H1 (cell line): ENCODE measurements at regions not wholly inside any gene's neighbourhood (a gene's known extent, or its start where the extent isn't known, plus 50 kb on each side); places are given as distances from the start of the nearest gene placed in this dataset.
A peak's percentile ranks its signal among the peaks of the same experiment; 100 is the strongest.

ENCODE experiments used
- CTCF ChIA-PET: fragments of 300-600 bp; sonication (Branson Sonifier 250); formaldehyde crosslinking; loops from one replicate; lab custom pipeline; 2021; ENCODE audit not compliant: partially characterized antibody; lab: Charles Lee
- POLR2A ChIA-PET: fragments of 300-600 bp; sonication (Branson Sonifier 250); formaldehyde crosslinking; loops from one replicate; lab custom pipeline; 2021; ENCODE audit warnings: inconsistent platforms; ENCODE audit not compliant: partially characterized antibody; lab: Charles Lee
- DNase-seq, 2 experiments: peaks; one replicate each; pipeline versions ENCODE4 v3.0.0 to v3.0.0-alpha.2; 2010 to 2022; ENCODE audit warnings: low spot score in 2 of 2, low read depth in 1 of 2, mixed read lengths in 1 of 2
- FAIRE-seq: peaks from 2 replicates; lab custom pipeline; 2011; peaks lifted over from hg19 to GRCh38; lab: Jason Lieb, UNC
- H2AFZ ChIP-seq: 2 replicates; pipeline ENCODE4 v1.8.1; 2012; ENCODE audit warnings: low read length, inconsistent platforms
- H2AK5ac ChIP-seq: 2 replicates; pipeline ENCODE4 v1.6.1; 2013; ENCODE audit warnings: low read depth, low read length
- H2BK120ac ChIP-seq: replicated peaks from 2 replicates; pipeline ENCODE3; 2013; ENCODE audit warnings: low read depth, low read length, inconsistent platforms
- H2BK12ac ChIP-seq: 2 replicates; pipeline ENCODE4 v1.6.1; 2013; ENCODE audit warnings: low read depth, low read length
- H2BK15ac ChIP-seq: 2 replicates; pipeline ENCODE4 v1.6.1; 2013; ENCODE audit warnings: low read length
- H2BK20ac ChIP-seq: 2 replicates; pipeline ENCODE4 v1.6.1; 2013; ENCODE audit warnings: low read length
- H2BK5ac ChIP-seq: 2 replicates; pipeline ENCODE4 v1.6.1; 2013; ENCODE audit warnings: low read depth, low read length
- H3K14ac ChIP-seq: 2 replicates; pipeline ENCODE4 v1.6.1; 2013; ENCODE audit warnings: inconsistent platforms; ENCODE audit not compliant: insufficient read length
- H3K18ac ChIP-seq: 2 replicates; pipeline ENCODE4 v1.6.1; 2013; ENCODE audit warnings: low read length; ENCODE audit errors: extremely low read depth
- H3K23ac ChIP-seq: 2 replicates; pipeline ENCODE4 v1.6.1; 2013; ENCODE audit warnings: inconsistent platforms; ENCODE audit not compliant: insufficient read length
- H3K23me2 ChIP-seq: 2 replicates; pipeline ENCODE4 v1.6.1; 2013; ENCODE audit warnings: low read depth, low read length
- H3K27ac ChIP-seq: 2 replicates; pipeline ENCODE4 v1.6.1; 2011; ENCODE audit warnings: low read depth, low read length, inconsistent platforms
- H3K27me3 ChIP-seq, 4 experiments: replicated peaks in 1 of 4; 1 replicate in 1 of 4; 2 replicates in 3 of 4; pipeline versions ENCODE4 v1.6.1 to v1.8.1; 2011 to 2013; ENCODE audit warnings: low read length in 3 of 4, mild to moderate bottlenecking in 3 of 4, inconsistent platforms in 2 of 4, mixed read lengths in 2 of 4, moderate library complexity in 1 of 4; ENCODE audit not compliant: control insufficient read depth in 3 of 4, insufficient read depth in 3 of 4; ENCODE audit errors: extremely low read depth in 1 of 4
- H3K36me3 ChIP-seq, 4 experiments: 2 replicates each; pipeline versions ENCODE4 v1.6.1 to v1.8.1; 2011 to 2013; ENCODE audit warnings: mild to moderate bottlenecking in 4 of 4, low read length in 3 of 4, moderate library complexity in 2 of 4, control low read depth in 1 of 4, inconsistent platforms in 1 of 4; ENCODE audit not compliant: insufficient read depth in 4 of 4, control insufficient read depth in 2 of 4
- H3K4ac ChIP-seq: replicated peaks from 2 replicates; pipeline ENCODE3; 2013; ENCODE audit warnings: low read length, low read depth, mixed read lengths, inconsistent platforms; ENCODE audit not compliant: insufficient read length
- H3K4me1 ChIP-seq, 4 experiments: replicated peaks in 1 of 4; 1 replicate in 1 of 4; 2 replicates in 3 of 4; pipeline versions ENCODE4 v1.6.1 to v1.8.1; 2011 to 2013; ENCODE audit warnings: low read length in 3 of 4, inconsistent platforms in 2 of 4, mixed read lengths in 1 of 4; ENCODE audit not compliant: insufficient read depth in 4 of 4, control insufficient read depth in 3 of 4
- H3K4me2 ChIP-seq, 2 experiments: 2 replicates each; pipeline versions ENCODE4 v1.6.1 to v1.8.1; 2011 to 2013; ENCODE audit warnings: low read depth in 2 of 2, low read length in 2 of 2, control low read depth in 1 of 2, inconsistent platforms in 1 of 2, mild to moderate bottlenecking in 1 of 2; ENCODE audit not compliant: insufficient read depth in 1 of 2
- H3K4me3 ChIP-seq, 4 experiments: fragments of 200-600, 300-600 bp in 1 of 4; sonication (generic), shearing (Covaris generic), sonication (Bioruptor Twin) in 1 of 4; 2 replicates each; pipeline versions ENCODE4 v1.5.1 to v1.8.1; 2011 to 2016; ENCODE audit warnings: low read length in 4 of 4, low read depth in 3 of 4, control low read depth in 2 of 4, inconsistent platforms in 2 of 4, mild to moderate bottlenecking in 2 of 4, mixed read lengths in 1 of 4, moderate library complexity in 1 of 4; ENCODE audit not compliant: insufficient read depth in 2 of 4; ENCODE audit errors: extremely low read depth in 1 of 4
- H3K56ac ChIP-seq: replicated peaks from 2 replicates; pipeline ENCODE3; 2013; ENCODE audit warnings: low read depth, mild to moderate bottlenecking, mixed read lengths, low read length, inconsistent platforms; ENCODE audit not compliant: insufficient read length
- H3K79me1 ChIP-seq: 2 replicates; pipeline ENCODE4 v1.6.1; 2013; ENCODE audit warnings: low read depth, low read length, control low read depth
- H3K79me2 ChIP-seq, 2 experiments: 2 replicates each; pipeline versions ENCODE4 v1.6.1 to v1.8.1; 2012 to 2013; ENCODE audit warnings: low read length in 2 of 2, mild to moderate bottlenecking in 2 of 2, inconsistent platforms in 1 of 2; ENCODE audit not compliant: insufficient read depth in 2 of 2, control insufficient read depth in 1 of 2
- H3K9ac ChIP-seq, 4 experiments: replicated peaks in 1 of 4; 1 replicate in 1 of 4; 2 replicates in 3 of 4; pipeline versions ENCODE4 v1.6.1 to v1.8.1; 2011 to 2013; ENCODE audit warnings: low read depth in 3 of 4, low read length in 3 of 4, control low read depth in 2 of 4, mild to moderate bottlenecking in 2 of 4, moderate library complexity in 2 of 4, inconsistent platforms in 1 of 4; ENCODE audit errors: extremely low read depth in 1 of 4
- H3K9me3 ChIP-seq, 2 experiments: 2 replicates each; pipeline versions ENCODE4 v1.6.1 to v1.8.1; 2012 to 2013; ENCODE audit warnings: mild to moderate bottlenecking in 2 of 2, moderate library complexity in 2 of 2, control low read depth in 1 of 2, inconsistent platforms in 1 of 2, low read depth in 1 of 2, low read length in 1 of 2, mixed read lengths in 1 of 2; ENCODE audit not compliant: insufficient read depth in 2 of 2
- H4K20me1 ChIP-seq, 2 experiments: replicated peaks in 1 of 2; 2 replicates each; pipeline versions ENCODE3 to v1.8.1; 2011 to 2013; ENCODE audit warnings: inconsistent platforms in 2 of 2, low read length in 2 of 2, mild to moderate bottlenecking in 1 of 2; ENCODE audit not compliant: insufficient read depth in 2 of 2, control insufficient read depth in 1 of 2
- H4K5ac ChIP-seq: 2 replicates; pipeline ENCODE4 v1.6.1; 2013; ENCODE audit warnings: low read length, low read depth, mixed read lengths, inconsistent platforms; ENCODE audit not compliant: insufficient read length
- H4K8ac ChIP-seq: 2 replicates; pipeline ENCODE4 v1.8.0; 2013; ENCODE audit warnings: mild to moderate bottlenecking, moderate library complexity, low read length, inconsistent platforms; ENCODE audit not compliant: insufficient read depth; ENCODE audit errors: extremely low read depth
- H4K91ac ChIP-seq: replicated peaks from 2 replicates; pipeline ENCODE3; 2013; ENCODE audit warnings: low read length, mixed read lengths, inconsistent platforms; ENCODE audit not compliant: insufficient read length
- CHD2 ChIP-seq: IDR thresholded peaks from 2 replicates; pipeline ENCODE4 v1.6.1; 2012; ENCODE audit warnings: low read length, improper control_type of control experiment
- GABPA ChIP-seq: IDR thresholded peaks from 2 replicates; pipeline ENCODE4 v1.6.1; 2011; ENCODE audit warnings: mild to moderate bottlenecking, low read length, moderate library complexity, borderline replicate concordance; ENCODE audit not compliant: insufficient read depth
- JUN ChIP-seq: IDR thresholded peaks from 2 replicates; pipeline ENCODE4 v1.6.1; 2011; ENCODE audit warnings: low read depth, mild to moderate bottlenecking, improper control_type of control experiment, low read length
- SP1 ChIP-seq: IDR thresholded peaks from 2 replicates; pipeline ENCODE4 v1.6.1; 2011; ENCODE audit warnings: low read depth, low read length
- WGBS, 2 experiments: shearing (Covaris generic) in 1 of 2; methylation state at CpG; one replicate each; pipeline versions ENCODE4 v1.1.6 to v1.1.7; 2013 to 2015; ENCODE audit warnings: low lambda C conversion rate in 2 of 2, mixed read lengths in 2 of 2, inconsistent platforms in 1 of 2, low coverage in 1 of 2, missing lambda C conversion rate in 1 of 2; ENCODE audit not compliant: insufficient replicate concordance in 2 of 2, insufficient coverage in 1 of 2, insufficient read length in 1 of 2; ENCODE audit errors: extremely low coverage in 1 of 2, missing lambda C conversion rate in 1 of 2; 5-methylcytosine and 5-hydroxymethylcytosine counted together

DNA sequence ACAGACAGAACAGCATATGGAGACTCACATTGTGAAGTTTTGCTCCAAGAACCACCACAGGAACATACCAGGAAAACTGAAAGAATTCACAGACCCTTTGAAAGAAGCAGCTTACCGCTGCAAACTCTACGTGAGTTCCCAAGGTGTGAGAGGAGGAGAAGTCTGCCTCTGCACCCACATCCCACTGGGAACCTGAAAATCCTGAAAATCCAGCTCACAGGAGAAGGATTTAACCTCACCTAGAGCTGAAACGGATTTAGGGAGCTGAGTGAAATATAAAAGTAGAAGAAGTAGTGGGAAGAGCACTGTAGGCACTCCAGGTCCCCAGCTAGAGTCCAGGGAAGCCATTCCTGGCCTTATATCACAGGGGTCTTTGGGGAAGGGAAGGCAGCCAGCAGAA lies 80.0 kb downstream of the FHIP1A start:
- no peak overlapping the region; the same call in 1 of the 2 replicates for H2AK5ac ChIP-seq
- FAIRE-seq, result no peak

More for the DNA sequence above, 80.0 kb downstream of the FHIP1A start:
- H2BK20ac ChIP-seq, result peak overlapping the region; percentile 4; the same call in 1 of the 2 replicates
- H3K23me2 ChIP-seq, result peaks cover 5% of the 10 kb centered on the region; the same call in 1 of the 2 replicates
- H3K9me3 ChIP-seq, result no peaks in the 10 kb centered on the region
- CTCF ChIA-PET, result interaction anchor here (0.6 to 3.6 kb wide), 41 partner anchors 10 to 237 kb away, joined by 3 to 23 read pairs (median 4); partner anchors contain the start of gene PRSS48
- H4K20me1 ChIP-seq, result no peaks in the 10 kb centered on the region
- H4K5ac ChIP-seq, result no peak overlapping the region
- H3K4me3 ChIP-seq, result no peak overlapping the region
- no peak overlapping the region for H3K27ac ChIP-seq
- H3K79me1 ChIP-seq, result no peaks in the 10 kb centered on the region; the same call in 1 of the 2 replicates
- no peaks in the 10 kb centered on the region for H3K27me3 ChIP-seq
- H2BK12ac ChIP-seq, result peak overlapping the region; percentile 97; the same call in 1 of the 2 replicates
- H3K36me3 ChIP-seq, result no peaks in the 10 kb centered on the region
- H3K9ac ChIP-seq, result no peak overlapping the region
- no peak overlapping the region for H2BK120ac ChIP-seq
- H3K23ac ChIP-seq, result no peak overlapping the region
- peaks cover 9 to 17% (median 12%) of the 10 kb centered on the region in 4 experiments; a peak in 6 of 7 replicates for H3K4me1 ChIP-seq
- TF ChIP-seq JUN (no peak), CHD2 (no peak), GABPA (no peak), SP1 (no peak)
- H4K8ac ChIP-seq, result no peak overlapping the region
- POLR2A ChIA-PET, result interaction anchor here (1.3 to 2.1 kb wide), 2 partner anchors 10 to 83 kb away, joined by 4 to 5 read pairs; no protein-coding TSS in a partner anchor
- H2AFZ ChIP-seq, result no peak overlapping the region
- no peak for DNase-seq
- no peak overlapping the region for H3K4ac ChIP-seq
- 79% methylated on average over 3 of the region's 3 CpGs; no CpG with 5 or more reads in 1 of the 2 experiments for WGBS, 2 experiments
- peak overlapping the region; percentile 92 for H2BK5ac ChIP-seq
- no peak overlapping the region for H3K14ac ChIP-seq
- peak overlapping the region; percentile 14 for H4K91ac ChIP-seq
- H3K18ac ChIP-seq, result peak overlapping the region; percentile 29
- H3K4me2 ChIP-seq, result no peak overlapping the region
- H3K56ac ChIP-seq, result no peak overlapping the region
- 0 out of 2 replicates have a peak overlapping the region, but pooled peaks have one; percentile 88 for H2BK15ac ChIP-seq
- H3K79me2 ChIP-seq, result peaks cover 0 to 23% of the 10 kb centered on the region in 2 experiments; a peak in 2 of 4 replicates
